LNCaP clone FGC (cell line): ENCODE measurements at regions not wholly inside any gene's neighbourhood (a gene's known extent, or its start where the extent isn't known, plus 50 kb on each side); places are given as distances from the start of the nearest gene placed in this dataset.

Experiments
- DNase-seq: peaks from one replicate; pipeline ENCODE4 v3.0.0-alpha.2; 2011; ENCODE audit warnings: low read depth
- H3K4me3 ChIP-seq: 2 replicates; pipeline ENCODE4 v1.5.1; 2011; ENCODE audit warnings: mild to moderate bottlenecking, low read depth, low read length, control low read depth
- TF ChIP-seq, protein P1 (sequence below): IDR thresholded peaks from 2 replicates; pipeline ENCODE4 v1.5.1; 2012; ENCODE audit warnings: mild to moderate bottlenecking; ENCODE audit not compliant: control insufficient read depth, insufficient read depth; ENCODE audit errors: extremely low read depth

DNA sequence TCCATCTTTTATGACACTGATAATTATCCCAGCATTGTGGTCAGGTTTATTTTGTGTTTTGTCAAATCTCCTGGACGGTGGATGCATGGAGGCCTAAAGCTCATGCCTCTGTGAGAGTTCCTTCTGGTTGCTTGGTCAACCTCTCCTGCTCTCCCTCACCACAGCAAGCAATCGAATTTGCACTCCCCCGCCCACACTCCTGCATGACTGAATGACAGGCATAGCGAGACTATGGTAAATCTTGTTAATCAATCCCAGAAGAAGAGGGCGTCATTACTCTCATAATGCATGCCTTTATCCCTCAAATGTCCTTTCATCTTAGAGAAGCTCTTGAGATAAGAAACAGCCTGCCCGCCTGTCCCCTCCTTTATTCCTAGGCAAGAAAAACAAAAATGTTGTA lies 1215.0 kb upstream of the CDH9 start:
- H3K4me3 ChIP-seq = no peak overlapping the region
- DNase-seq = no peak
- TF ChIP-seq, protein P1, sequence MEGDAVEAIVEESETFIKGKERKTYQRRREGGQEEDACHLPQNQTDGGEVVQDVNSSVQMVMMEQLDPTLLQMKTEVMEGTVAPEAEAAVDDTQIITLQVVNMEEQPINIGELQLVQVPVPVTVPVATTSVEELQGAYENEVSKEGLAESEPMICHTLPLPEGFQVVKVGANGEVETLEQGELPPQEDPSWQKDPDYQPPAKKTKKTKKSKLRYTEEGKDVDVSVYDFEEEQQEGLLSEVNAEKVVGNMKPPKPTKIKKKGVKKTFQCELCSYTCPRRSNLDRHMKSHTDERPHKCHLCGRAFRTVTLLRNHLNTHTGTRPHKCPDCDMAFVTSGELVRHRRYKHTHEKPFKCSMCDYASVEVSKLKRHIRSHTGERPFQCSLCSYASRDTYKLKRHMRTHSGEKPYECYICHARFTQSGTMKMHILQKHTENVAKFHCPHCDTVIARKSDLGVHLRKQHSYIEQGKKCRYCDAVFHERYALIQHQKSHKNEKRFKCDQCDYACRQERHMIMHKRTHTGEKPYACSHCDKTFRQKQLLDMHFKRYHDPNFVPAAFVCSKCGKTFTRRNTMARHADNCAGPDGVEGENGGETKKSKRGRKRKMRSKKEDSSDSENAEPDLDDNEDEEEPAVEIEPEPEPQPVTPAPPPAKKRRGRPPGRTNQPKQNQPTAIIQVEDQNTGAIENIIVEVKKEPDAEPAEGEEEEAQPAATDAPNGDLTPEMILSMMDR = no peak

DNA sequence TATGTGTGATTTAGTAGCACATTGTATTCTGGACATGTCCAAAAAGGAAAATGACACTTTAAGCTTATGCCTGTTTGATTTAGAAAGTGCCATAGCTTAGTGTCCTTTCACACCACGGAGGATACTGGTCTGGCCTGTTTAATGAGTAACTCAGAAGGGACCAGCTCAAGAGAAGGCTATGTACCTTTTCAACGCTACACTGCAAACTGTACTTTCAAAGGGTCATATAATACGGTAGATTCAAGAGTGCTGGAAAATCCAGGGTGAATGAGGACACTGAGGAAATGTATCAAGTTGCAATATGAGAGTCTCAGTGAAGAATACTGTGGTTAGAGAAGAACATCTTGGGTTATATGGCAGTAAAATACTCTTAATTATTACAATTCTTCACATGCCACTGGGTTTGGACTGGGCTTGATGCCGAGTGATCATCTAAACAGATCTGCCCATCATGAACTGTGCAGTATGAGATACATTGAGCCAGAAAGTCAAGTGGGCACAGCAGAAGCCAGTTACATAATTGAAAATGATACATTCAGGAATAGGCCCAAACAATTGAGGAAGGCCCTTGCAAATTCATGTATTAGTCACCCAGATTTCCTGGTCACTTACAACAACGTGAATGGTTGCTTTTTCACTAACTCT lies 1211.5 kb upstream of the CDH9 start:
- DNase-seq = no peak

DNA sequence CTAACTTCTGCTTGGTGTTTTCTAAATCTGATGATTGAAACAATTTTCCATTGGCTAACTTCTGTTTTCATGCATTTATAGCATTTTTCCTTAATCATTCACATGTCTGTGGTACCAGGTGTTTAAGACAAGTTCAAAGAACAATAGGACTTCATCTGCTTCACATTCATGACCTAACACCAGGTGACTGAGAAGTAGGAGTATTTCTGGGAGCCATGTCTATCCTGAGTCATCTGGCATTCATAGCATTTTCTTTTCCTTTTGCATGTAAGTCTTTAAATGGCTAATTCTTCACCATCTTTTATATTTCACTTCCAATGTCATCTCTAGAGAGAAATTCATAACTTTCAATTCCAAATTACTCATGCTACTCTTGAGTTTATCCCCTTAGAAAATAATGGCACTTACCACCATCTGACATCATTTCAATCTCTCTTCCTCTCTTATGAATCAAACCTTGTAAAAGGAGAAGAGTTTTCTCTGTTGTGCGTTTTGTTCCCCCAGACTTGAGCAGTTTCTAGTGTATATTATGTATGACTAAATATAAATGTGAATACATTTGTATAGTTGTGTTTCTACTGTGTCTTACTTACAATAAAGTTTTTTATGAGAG lies 1196.1 kb upstream of the CDH9 start:
- H3K4me3 ChIP-seq = no peak overlapping the region
- no peak for DNase-seq
- TF ChIP-seq, protein P1 = no peak

More for the DNA sequence above, 1211.5 kb upstream of the CDH9 start:
- no peak overlapping the region for H3K4me3 ChIP-seq
- TF ChIP-seq, protein P1 = no peak

DNA sequence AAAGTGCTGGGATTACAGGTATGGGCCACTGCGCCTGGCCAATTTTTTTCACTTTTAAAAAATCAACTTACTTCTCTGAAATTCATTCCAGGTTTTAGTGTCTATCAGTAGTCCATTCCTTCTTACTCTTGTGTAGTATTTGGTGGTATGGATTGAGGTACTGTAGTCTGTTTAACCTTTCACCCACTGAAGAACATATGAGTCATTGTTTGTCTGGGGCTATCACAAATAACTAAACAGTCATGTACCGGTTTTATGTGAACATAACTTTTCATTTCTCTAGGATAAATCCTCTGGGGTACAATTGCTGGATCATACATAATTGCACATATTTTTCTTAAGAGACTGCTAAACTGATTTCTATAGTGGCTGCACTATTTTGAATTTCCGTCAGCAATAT lies 1188.0 kb upstream of the CDH9 start:
- TF ChIP-seq, protein P1 = no peak
- DNase-seq = no peak
- H3K4me3 ChIP-seq = no peak overlapping the region

DNA sequence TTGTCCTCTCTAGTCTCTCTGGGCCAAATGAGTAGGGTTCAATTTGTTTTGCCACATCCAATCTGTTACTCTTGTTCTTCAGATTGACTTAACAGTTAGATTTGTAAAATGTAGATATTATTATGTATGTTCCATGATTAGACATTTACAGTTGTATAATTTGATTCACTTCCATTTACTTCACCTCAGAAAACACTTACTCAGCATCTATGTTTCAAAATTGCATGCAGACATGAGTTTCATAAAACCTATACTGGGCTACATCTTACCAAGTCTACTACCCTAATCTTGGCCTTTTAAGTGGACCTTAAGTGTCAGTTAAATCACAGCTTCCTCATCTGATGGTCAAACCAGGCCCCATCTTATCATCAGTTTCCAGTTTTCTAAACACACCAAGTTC lies 1181.2 kb upstream of the CDH9 start:
- TF ChIP-seq, protein P1 = no peak
- no peak overlapping the region for H3K4me3 ChIP-seq
- no peak for DNase-seq

DNA sequence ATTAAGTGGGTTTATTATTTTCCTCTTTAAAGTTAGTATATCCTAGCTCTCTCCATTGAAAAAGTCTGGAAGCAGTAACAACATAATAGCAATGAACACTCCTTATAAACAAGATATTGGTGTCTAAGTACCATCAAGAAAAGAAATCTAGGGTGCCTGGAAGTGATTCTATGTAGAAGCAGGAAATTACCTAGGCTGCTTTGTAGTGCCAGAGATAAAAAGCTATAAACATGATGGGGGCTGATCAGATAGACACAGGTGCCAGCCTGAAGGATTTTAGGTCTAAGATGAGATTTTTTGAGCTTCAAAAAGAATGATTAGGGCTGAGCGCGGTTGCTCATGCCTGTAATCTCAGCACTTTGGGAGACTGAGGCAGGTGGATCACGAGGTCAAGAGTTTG lies 1179.3 kb upstream of the CDH9 start:
- TF ChIP-seq, protein P1 = no peak
- H3K4me3 ChIP-seq = no peak overlapping the region
- no peak for DNase-seq

DNA sequence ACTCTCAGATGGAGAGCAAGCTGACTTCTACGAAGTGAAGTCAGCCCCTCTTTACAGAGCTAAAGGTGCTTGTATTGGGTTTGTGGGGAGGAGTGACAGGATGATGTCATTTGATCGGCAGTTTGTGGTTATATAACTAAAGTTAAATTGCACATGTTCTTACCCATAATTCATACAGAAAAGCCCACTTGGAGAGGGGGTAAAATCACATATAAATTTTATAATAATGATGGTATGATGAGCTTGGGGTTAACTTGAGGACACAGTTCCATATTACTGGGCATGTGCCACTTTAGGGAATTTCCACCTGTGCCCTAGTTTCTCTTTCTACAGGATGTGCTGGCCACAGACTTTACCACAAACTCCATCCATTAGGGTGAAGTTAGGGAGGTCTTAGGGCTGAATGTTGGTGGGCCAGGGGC lies 1178.6 kb upstream of the CDH9 start:
- no peak for DNase-seq

More for the DNA sequence above, 1178.6 kb upstream of the CDH9 start:
- no peak overlapping the region for H3K4me3 ChIP-seq
- TF ChIP-seq, protein P1 = no peak
